PC-9 (cell line): ENCODE measurements at regions not wholly inside any gene's neighbourhood (a gene's known extent, or its start where the extent isn't known, plus 50 kb on each side); places are given as distances from the start of the nearest gene placed in this dataset.
A peak's percentile ranks its signal among the peaks of the same experiment; 100 is the strongest.

Experiments used
- BruUV-seq: library from RNA; stranded (reverse); fragments of 400-500 nt; replicated peaks from 2 replicates; lab custom pipeline; 2021; lab: Mats Ljungman, UMichigan
- CTCF ChIA-PET: fragments of 300-600 bp; sonication (Branson Sonifier 250); formaldehyde crosslinking; loops from one replicate; lab custom pipeline; 2022; ENCODE audit warnings: antibody characterized with exemption; lab: Charles Lee
- POLR2A ChIA-PET: fragments of 300-600 bp; sonication (Branson Sonifier 250); formaldehyde crosslinking; loops from one replicate; lab custom pipeline; 2022; ENCODE audit warnings: antibody characterized with exemption; ENCODE audit not compliant: unreplicated experiment; lab: Charles Lee
- DNase-seq, 2 experiments: peaks; one replicate each; pipeline versions ENCODE4 v3.0.0 to v3.0.0-alpha.2; 2015 to 2022; ENCODE audit warnings: mixed read lengths in 1 of 2
- H2AFZ ChIP-seq: fragments of 200-600 bp; sonication (generic); 2 replicates; pipeline ENCODE4 v1.8.1; 2017; ENCODE audit warnings: antibody characterized with exemption
- H3F3A ChIP-seq: fragments of 200-600 bp; sonication (generic); 2 replicates; pipeline ENCODE4 v1.8.1; 2017; ENCODE audit warnings: antibody characterized with exemption, mild to moderate bottlenecking, low read depth; ENCODE audit not compliant: insufficient read depth
- H3K27ac ChIP-seq: fragments of 200-600 bp; sonication (generic); 2 replicates; pipeline ENCODE4 v1.6.1; 2016; ENCODE audit warnings: mixed run types
- H3K27me3 ChIP-seq: fragments of 200-600 bp; sonication (generic); 2 replicates; pipeline ENCODE4 v1.6.1; 2016; ENCODE audit warnings: low read depth, mixed run types; ENCODE audit not compliant: insufficient read depth
- H3K36me3 ChIP-seq: fragments of 200-600 bp; sonication (generic); 2 replicates; pipeline ENCODE4 v1.6.1; 2016; ENCODE audit warnings: low read depth, mixed run types
- H3K4me1 ChIP-seq: fragments of 200-600 bp; sonication (generic); replicated peaks from 2 replicates; pipeline ENCODE4 v1.6.1; 2016; ENCODE audit warnings: mixed run types; ENCODE audit not compliant: insufficient read depth
- H3K4me2 ChIP-seq: fragments of 200-600 bp; sonication (generic); 2 replicates; pipeline ENCODE4 v1.6.1; 2017; ENCODE audit warnings: mixed run types
- H3K4me3 ChIP-seq: fragments of 200-600 bp; sonication (generic); 2 replicates; pipeline ENCODE4 v1.6.1; 2016; ENCODE audit warnings: mixed run types
- H3K79me2 ChIP-seq: fragments of 200-600 bp; sonication (generic); 2 replicates; pipeline ENCODE4 v1.6.1; 2017; ENCODE audit warnings: low read depth, mixed run types
- H3K9me2 ChIP-seq: fragments of 200-600 bp; sonication (generic); 2 replicates; pipeline ENCODE4 v1.8.1; 2017; ENCODE audit warnings: mild to moderate bottlenecking; ENCODE audit not compliant: insufficient read depth
- H3K9me3 ChIP-seq: fragments of 200-600 bp; sonication (generic); 2 replicates; pipeline ENCODE4 v1.8.1; 2016; ENCODE audit warnings: low read depth; ENCODE audit not compliant: insufficient read depth
- H4K20me1 ChIP-seq: fragments of 200-600 bp; sonication (generic); 2 replicates; pipeline ENCODE4 v1.8.1; 2017; ENCODE audit not compliant: insufficient read depth
- CTCF ChIP-seq: fragments of 200-600 bp; sonication (generic); conservative IDR thresholded peaks from 2 replicates; pipeline ENCODE4 v1.6.1; 2017; ENCODE audit warnings: mixed run types, antibody characterized with exemption, mild to moderate bottlenecking, moderate library complexity
- EZH2 ChIP-seq: fragments of 200-600 bp; sonication (generic); IDR thresholded peaks from 2 replicates; pipeline ENCODE4 v1.8.0; 2017; ENCODE audit warnings: antibody characterized with exemption, low read depth
- intact Hi-C: fragments of 100-400 bp; cut with micrococcal nuclease; formaldehyde crosslinking; loops from one replicate; pipeline ENCODE4 v1.10.0; 2022; ENCODE audit not compliant: unreplicated experiment

GRCh38 chr6:129954749-129955431 lies 63.5 kb upstream of the L3MBTL3 start:
- no peaks in the 10 kb centered on the region for H3K9me3 ChIP-seq
- no peak overlapping the region for H2AFZ ChIP-seq
- H3K27ac ChIP-seq = no peak overlapping the region
- no peaks in the 10 kb centered on the region for H3F3A ChIP-seq
- no peaks in the 10 kb centered on the region for H3K9me2 ChIP-seq
- ChIA-PET CTCF (no interaction called here), POLR2A (no interaction called here)
- H3K4me1 ChIP-seq = no peaks in the 10 kb centered on the region
- H3K4me3 ChIP-seq = no peak overlapping the region
- no peak for DNase-seq
- H3K27me3 ChIP-seq = no peaks in the 10 kb centered on the region
- TF ChIP-seq CTCF = no peak
- TF ChIP-seq EZH2 = no peak
- no TSS peak for BruUV-seq
- H3K36me3 ChIP-seq = no peaks in the 10 kb centered on the region
- H3K4me2 ChIP-seq = no peak overlapping the region
- H3K79me2 ChIP-seq = no peaks in the 10 kb centered on the region
- intact Hi-C loops = no loop called here
- no peaks in the 10 kb centered on the region for H4K20me1 ChIP-seq

GRCh38 chr6:129947797-129948196 lies 70.6 kb upstream of the L3MBTL3 start:
- Histone ChIP-seq H3K27ac (no peak overlapping the region), H3K27me3 (no peaks in the 10 kb centered on the region), H4K20me1 (no peaks in the 10 kb centered on the region), H3K4me3 (no peak overlapping the region), H3K79me2 (no peaks in the 10 kb centered on the region), H3K36me3 (no peaks in the 10 kb centered on the region), H3K9me2 (no peaks in the 10 kb centered on the region), H3K4me2 (no peak overlapping the region), H3K4me1 (no peaks in the 10 kb centered on the region), H2AFZ (no peak overlapping the region), H3K9me3 (no peaks in the 10 kb centered on the region), H3F3A (no peaks in the 10 kb centered on the region)
- DNase-seq = no peak
- intact Hi-C loops = no loop called here
- no TSS peak for BruUV-seq
- TF ChIP-seq CTCF = no peak
- TF ChIP-seq EZH2 = no peak
- ChIA-PET POLR2A (no interaction called here), CTCF (no interaction called here)

- no peak overlapping the region for H3K4me3 ChIP-seq
- POLR2A ChIA-PET = no interaction called here
- H3K4me1 ChIP-seq = no peaks in the 10 kb centered on the region
- no peak overlapping the region for H3K27ac ChIP-seq
- DNase-seq = no peak
- no peaks in the 10 kb centered on the region for H3K36me3 ChIP-seq
- TF ChIP-seq CTCF = no peak
- TF ChIP-seq EZH2 = no peak
- no peaks in the 10 kb centered on the region for H3K27me3 ChIP-seq
- H3K79me2 ChIP-seq = no peaks in the 10 kb centered on the region
- H3K4me2 ChIP-seq = no peak overlapping the region
- intact Hi-C loops = no loop called here
- no TSS peak for BruUV-seq
- no peaks in the 10 kb centered on the region for H3F3A ChIP-seq
- no peaks in the 10 kb centered on the region for H3K9me2 ChIP-seq
- no peaks in the 10 kb centered on the region for H4K20me1 ChIP-seq
- peak overlapping the region; percentile 57; the same call in 1 of the 2 replicates for H2AFZ ChIP-seq
- CTCF ChIA-PET = no interaction called here
- no peaks in the 10 kb centered on the region for H3K9me3 ChIP-seq
Observed at GRCh38 chr6:129946439-129947140, 71.8 kb upstream of the L3MBTL3 start.
